ENCODE measurements at regions not wholly inside any gene's neighbourhood (a gene's known extent, or its start where the extent isn't known, plus 50 kb on each side); places are given as distances from the start of the nearest gene placed in this dataset.

- Histone ChIP-seq H3K9me3 (peaks cover 0 to 10% (median 9%) of the 10 kb centered on the region in 3 donors), H3K27ac (no peak overlapping the region), H3K36me3 (no peaks in the 10 kb centered on the region), H3K27me3 (no peaks in the 10 kb centered on the region), H3K4me3 (no peak overlapping the region), H3K4me1 (no peaks in the 10 kb centered on the region)
- TF ChIP-seq POLR2A (IDR thresholded peaks at IDR 0.05) (no peak), CTCF (IDR thresholded peaks at IDR 0.05) (no peak)
- DNase-seq: no peak
- intact Hi-C loops (cut with DNase I): no loop called here
- WGBS, 2 donors: 94 to 100% methylated on average over 3 of the region's 3 CpGs
Measured at GRCh38 chr11:45036010-45036409, 85.3 kb upstream of the TP53I11 start.

- Histone ChIP-seq H3K27me3 (no peaks in the 10 kb centered on the region), H3K4me1 (peaks cover 0 to under 1% (median 0%) of the 10 kb centered on the region in 3 donors), H3K4me3 (no peak overlapping the region), H3K27ac (no peak overlapping the region), H3K9me3 (peaks cover 0 to 10% (median 9%) of the 10 kb centered on the region in 3 donors), H3K36me3 (no peaks in the 10 kb centered on the region)
- DNase-seq: no peak
- WGBS, 2 donors: 71 to 75% methylated on average over 1 to 6 of the region's 6 CpGs
- intact Hi-C loops (cut with DNase I): no loop called here
- no peak for TF ChIP-seq CTCF (IDR thresholded peaks at IDR 0.05)
- TF ChIP-seq POLR2A (IDR thresholded peaks at IDR 0.05): no peak
Measured at GRCh38 chr11:45036733-45037132, 86.0 kb upstream of the TP53I11 start.

GRCh38 chr11:45037434-45038005 lies 86.8 kb upstream of the TP53I11 start:
- Histone ChIP-seq H3K4me1 (peaks cover 0 to 8% (median under 1%) of the 10 kb centered on the region in 3 donors), H3K36me3 (no peaks in the 10 kb centered on the region), H3K4me3 (no peak overlapping the region), H3K9me3 (peaks cover 0 to 10% (median 9%) of the 10 kb centered on the region in 3 donors), H3K27me3 (no peaks in the 10 kb centered on the region), H3K27ac (no peak overlapping the region)
- DNase-seq: no peak
- intact Hi-C loops (cut with DNase I): no loop called here
- TF ChIP-seq POLR2A (IDR thresholded peaks at IDR 0.05) (no peak), CTCF (IDR thresholded peaks at IDR 0.05) (no peak)

GRCh38 chr11:45038923-45039322 lies 88.2 kb upstream of the TP53I11 start:
- intact Hi-C loops (cut with DNase I): no loop called here
- Histone ChIP-seq H3K27me3 (no peaks in the 10 kb centered on the region), H3K4me3 (no peak overlapping the region), H3K27ac (no peak overlapping the region), H3K4me1 (peaks cover 0 to 15% (median 4%) of the 10 kb centered on the region in 3 donors), H3K9me3 (peaks cover 0 to 10% (median 9%) of the 10 kb centered on the region in 3 donors), H3K36me3 (no peaks in the 10 kb centered on the region)
- DNase-seq: no peak
- TF ChIP-seq CTCF (IDR thresholded peaks at IDR 0.05) (no peak), POLR2A (IDR thresholded peaks at IDR 0.05) (no peak)
- 89 to 93% methylated on average over 1 of the region's 1 CpG for WGBS, 2 donors

- no peaks in the 10 kb centered on the region for H3K27me3 ChIP-seq
- TF ChIP-seq CTCF (IDR thresholded peaks at IDR 0.05): no peak
- no peak for TF ChIP-seq POLR2A (IDR thresholded peaks at IDR 0.05)
- H3K9me3 ChIP-seq: peaks cover 0 to 10% (median 9%) of the 10 kb centered on the region in 3 donors
- H3K27ac ChIP-seq: no peak overlapping the region
- no peaks in the 10 kb centered on the region for H3K36me3 ChIP-seq
- intact Hi-C loops (cut with DNase I): no loop called here
- WGBS, 2 donors: 75 to 84% methylated on average over 4 to 6 of the region's 7 CpGs
- peaks cover 9 to 34% (median 15%) of the 10 kb centered on the region in 3 donors for H3K4me1 ChIP-seq
- no peak overlapping the region for H3K4me3 ChIP-seq
- no peak for DNase-seq
Measured at GRCh38 chr11:45041596-45041995, 90.9 kb upstream of the TP53I11 start.

Data from esophagus squamous epithelium (tissue), 5 donors.